HG02943 (cell line): ENCODE measurements at regions not wholly inside any gene's neighbourhood (a gene's known extent, or its start where the extent isn't known, plus 50 kb on each side); places are given as distances from the start of the nearest gene placed in this dataset.
"Not testable (repeated sequence)": the region's sequence is repeated elsewhere in the genome, so short reads cannot be mapped to it uniquely, and the experiment has no call there.

Experiments used
- ATAC-seq: cut with Tn5 transposase; IDR thresholded peaks from one replicate; pipeline ENCODE4 v1.9.1; 2021; ENCODE audit warnings: mild to moderate bottlenecking, low read depth, moderate library complexity; ENCODE audit not compliant: unreplicated experiment

- ATAC-seq, result no peak
Observed at GRCh38 chr2:228956701-228957474, 314.2 kb downstream of the PID1 start.

DNA sequence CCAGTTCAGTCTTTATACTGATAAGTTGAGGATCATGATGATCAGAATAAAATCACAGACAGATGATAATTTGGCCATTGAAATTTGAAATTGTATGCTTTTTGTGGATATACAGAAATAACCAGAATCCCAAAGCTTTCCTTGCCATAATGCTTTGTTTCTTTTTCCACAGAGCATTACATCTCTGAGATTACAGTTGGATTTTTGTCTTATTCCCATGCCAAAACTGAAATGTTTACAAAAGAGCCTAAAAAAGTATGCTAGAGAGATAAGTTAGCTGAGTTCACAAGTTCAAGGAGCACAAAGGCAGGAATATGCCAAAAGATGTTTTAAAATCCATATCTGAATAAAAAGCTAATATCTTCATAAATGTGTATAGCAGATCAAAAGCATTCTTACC lies 321.3 kb downstream of the PID1 start:
- no peak for ATAC-seq

DNA sequence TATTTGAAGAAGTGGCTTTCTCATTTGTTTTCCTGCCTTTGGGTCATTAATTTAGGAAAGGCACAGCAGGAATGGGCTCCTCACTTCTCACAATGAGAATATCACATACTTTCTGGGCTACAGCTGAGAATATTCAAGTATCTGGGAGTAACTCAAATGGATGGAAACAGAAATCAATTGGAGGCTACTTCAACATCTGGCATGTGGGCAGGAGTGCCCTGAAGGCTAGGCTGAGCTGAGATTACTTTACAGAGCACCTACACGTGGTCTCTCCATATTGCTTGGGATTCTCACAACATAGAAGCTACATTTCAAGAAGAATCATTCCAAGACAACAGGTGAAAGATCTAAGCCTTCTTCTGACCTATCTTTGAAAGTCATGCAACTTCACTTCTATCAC lies 325.4 kb downstream of the PID1 start:
- ATAC-seq, result no peak

GRCh38 chr2:228942856-228943255 lies 328.2 kb downstream of the PID1 start:
- no peak for ATAC-seq

DNA sequence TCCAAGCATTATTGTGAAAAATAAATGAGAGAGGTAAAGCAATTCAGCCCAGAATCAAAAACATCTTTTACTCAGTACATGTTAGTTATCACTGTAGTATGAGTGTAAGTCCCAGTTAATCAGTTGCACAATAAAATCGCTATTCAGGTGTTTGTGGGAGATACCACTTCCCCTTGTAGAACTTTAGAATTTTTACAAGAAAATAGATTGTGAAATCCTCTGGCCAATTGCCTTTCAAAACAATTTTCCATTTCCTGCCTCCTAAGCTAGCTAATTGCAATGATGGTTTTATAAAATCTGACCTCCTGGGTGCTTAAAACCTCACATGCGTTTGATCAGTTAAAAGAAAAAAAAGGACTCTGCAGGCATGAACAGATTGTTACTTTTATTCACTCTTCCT lies 332.5 kb downstream of the PID1 start:
- ATAC-seq, result no peak

DNA sequence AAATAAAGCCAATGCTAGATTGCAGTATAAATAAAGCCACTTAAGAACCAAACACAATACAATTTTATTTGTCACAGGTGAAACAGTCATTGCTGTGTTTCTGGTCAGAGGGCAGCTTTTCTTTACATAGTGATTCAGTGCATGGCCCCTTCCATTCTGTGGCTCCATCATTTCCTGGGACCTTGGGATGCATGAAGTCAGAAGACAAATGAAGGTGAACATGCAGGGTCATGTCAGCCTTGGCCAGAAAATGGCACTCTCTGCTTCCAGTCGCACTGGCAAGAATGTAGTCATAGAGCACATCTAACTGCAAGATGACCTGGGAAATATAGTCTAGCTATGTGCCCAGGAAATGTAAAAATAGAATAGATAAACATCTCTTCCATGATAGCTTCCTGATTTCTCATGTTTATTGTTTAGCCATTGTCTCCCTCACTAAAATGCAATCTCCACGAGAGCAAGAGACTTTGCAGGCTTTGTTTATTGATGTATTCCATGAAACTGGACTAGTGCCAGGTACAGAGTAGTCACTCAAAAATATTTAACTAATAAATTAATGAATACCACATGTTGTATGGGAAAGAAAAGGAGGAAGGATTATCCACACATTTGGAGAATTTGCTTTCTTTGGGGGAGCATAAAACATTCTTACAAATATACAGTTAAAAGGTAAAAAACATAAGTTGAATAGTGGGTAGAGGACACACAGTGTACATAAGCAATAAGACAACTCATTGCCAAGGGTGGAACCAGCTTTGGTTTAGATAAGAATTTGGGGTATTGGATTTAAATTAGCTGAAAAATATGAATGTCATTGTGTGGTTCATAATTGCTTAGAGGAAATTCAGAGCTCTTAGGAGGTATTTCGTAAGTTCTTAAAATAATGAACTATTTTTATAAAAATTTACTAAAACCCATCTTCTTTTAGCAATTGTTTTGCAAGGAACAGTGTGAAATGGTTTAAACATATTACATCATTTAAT lies 343.8 kb downstream of the PID1 start:
- no peak for ATAC-seq

GRCh38 chr2:228919808-228920207 lies 351.3 kb downstream of the PID1 start:
- no peak for ATAC-seq

DNA sequence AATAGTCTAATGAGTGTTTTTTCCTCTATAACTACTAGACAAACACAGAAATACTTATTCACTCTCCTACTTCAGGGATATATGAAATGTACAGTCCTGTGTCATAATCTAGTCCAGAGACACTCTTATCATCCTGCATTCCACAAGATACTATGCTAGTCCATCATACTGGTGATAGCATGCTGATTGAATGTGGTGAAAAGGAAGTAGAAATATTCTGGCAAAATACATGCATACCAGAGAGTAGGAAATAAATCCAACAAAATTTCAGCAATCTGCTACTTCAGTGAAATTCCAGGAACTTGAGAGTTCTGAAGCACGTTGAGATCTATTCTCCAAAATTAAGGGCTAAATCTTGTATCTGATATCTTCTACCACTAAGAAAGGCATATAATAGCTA lies 353.9 kb downstream of the PID1 start:
- no peak for ATAC-seq

DNA sequence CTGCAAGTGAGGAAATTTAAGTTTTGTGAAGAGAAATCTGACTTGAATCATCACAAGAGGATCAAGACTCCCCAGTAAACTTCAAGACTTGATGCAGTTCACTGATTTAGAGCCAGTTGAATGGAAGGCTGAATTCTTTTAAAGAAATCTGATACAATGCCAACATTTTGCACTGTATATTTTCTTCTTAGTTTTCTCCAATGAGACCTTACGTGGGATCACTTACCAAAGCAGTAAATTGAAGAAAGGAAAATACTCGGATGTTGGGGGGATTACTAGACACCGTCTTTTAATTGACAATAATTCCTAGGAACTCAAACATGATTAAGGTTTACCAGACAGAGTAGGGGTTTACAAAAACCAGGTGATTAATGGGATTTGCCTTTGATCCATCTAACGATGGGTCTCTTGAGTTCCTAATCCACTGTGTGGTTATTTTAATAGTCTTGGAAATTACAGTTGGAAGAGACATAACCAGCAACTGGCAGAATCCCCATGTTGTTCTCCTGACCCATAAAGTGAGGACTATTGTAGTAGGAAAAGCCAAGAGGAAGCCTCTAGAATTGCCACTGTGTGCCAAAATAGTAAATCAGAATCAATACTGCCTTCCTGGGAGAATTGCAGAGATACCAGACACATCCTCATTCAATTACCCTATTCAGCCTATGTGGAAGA lies 354.5 kb downstream of the PID1 start:
- ATAC-seq, result no peak

- ATAC-seq, result no peak
Observed at GRCh38 chr2:228913176-228913575, 357.9 kb downstream of the PID1 start.

DNA sequence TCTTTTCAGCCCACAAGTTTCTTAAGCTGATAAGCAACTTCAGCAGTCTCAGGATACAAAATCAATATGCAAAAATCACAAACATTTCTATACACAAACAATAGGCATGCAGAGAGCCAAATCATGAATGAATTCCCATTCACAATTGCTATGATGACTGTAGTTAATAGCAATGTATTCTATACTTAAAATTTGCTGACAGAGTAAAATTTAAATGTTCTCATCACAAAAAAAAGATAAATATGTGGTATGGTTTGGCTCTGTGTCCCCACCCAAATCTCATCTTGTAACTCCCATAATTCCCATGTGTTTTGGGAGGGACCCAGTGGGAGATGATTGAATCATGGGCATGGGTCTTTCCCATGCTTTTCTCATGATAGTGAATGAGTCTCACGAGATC lies 360.2 kb downstream of the PID1 start:
- not testable (repeated sequence) for ATAC-seq

DNA sequence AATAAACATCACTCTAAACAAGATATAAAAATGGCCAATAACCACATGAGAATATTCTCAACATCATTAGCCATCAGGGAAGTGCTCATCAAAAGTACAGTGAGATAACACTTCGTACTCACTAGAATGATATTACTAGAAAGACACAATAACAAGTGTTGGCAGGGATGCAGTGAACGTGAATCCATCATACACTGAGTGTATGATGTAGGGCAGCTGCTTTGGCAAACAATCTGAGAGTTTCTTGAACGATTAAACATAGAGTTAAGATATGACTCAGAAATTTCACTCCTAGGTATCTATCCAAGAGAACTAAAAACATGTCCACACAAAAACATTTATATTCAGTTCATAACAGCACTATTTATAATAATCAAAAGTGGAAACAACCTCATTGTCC lies 368.9 kb downstream of the PID1 start:
- ATAC-seq, result no peak

GRCh38 chr2:228901531-228901930 lies 369.6 kb downstream of the PID1 start:
- ATAC-seq, result no peak

GRCh38 chr2:228878138-228878537 lies 392.9 kb downstream of the PID1 start:
- ATAC-seq, result no peak

GRCh38 chr2:228876276-228876675 lies 394.8 kb downstream of the PID1 start:
- ATAC-seq, result no peak

DNA sequence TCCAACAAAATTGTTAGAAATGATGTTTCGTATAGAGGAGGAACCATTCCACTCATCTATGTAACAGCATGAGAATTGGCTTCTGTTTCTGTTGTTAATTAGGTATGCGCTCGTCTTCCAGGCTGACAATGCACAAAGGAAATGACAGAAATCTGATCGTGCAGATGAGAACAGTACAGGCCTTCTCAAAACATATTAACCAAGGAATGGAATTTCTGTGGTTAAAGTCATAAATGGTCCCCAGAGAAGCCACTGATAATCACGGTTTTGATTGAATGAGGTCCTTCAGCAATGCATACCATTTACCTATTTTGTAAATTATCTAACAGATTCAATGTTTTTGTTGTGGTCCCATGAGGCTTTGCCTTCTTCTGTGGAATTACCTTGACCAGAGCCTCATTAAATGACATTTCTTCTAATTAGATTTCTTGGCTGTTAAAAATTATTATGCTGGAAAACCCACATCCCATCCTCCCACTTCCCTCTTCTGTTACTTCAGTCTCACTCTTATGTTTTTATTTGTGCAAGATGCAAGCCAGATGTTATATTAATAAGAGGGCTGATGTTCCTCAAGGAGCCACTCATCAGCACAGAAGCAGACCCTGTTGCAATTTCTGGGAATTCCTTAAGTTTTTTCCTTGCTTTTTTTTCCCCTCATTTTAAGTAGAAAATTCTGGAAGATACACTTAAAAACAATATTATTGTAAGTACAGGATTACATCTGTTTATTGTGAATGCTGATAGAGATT lies 395.8 kb downstream of the PID1 start:
- ATAC-seq, result no peak

DNA sequence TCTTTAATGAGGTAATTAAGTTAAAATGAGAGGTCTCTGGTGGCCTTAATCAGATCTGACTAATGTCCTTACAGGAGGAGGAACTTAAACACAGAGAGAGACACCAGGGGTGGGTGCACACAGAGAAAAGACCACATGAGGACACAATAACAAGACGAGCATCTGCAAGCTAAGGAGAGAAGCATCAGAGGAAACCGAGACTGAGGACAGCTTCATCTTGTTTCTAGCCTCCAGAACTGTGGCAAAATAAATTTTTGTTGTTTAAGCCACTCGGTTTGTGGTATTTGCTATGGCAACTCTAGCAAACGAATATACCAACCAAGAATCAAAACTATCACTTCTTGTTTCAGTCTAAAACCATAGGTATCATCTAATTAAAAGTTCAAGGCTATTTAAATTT lies 400.1 kb downstream of the PID1 start:
- ATAC-seq, result no peak

DNA sequence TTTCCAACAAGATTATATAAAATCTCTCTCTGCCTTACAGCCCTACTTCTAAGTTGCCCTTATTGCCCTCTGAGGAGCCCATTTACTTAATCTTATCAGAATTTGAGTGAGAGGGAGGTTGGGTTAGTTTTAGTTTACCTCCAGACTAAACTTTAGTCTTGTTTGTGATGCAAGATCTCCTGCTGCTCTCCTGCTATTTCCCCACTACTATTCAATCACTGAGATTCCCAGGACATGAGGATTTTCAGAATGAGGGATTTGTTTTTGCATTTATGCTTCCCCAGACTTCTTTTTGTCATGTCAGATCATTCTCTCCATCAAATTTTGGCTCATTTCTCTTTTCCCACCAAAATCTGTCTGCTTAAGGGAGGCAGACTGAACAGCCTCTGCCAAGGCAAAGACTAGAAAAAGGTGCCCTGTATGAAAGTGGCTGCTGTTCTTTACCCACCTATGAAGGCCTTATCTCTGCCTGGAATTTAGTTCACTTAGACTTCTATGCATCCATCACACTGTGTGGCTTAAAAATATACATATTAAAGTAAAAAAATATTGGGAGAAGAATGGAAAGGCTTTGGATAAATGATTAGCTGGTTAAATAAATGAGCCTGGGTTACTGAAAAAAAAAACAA lies 401.3 kb downstream of the PID1 start:
- ATAC-seq, result no peak

- ATAC-seq, result no peak
Observed at GRCh38 chr2:228867406-228867805, 403.7 kb downstream of the PID1 start.

DNA sequence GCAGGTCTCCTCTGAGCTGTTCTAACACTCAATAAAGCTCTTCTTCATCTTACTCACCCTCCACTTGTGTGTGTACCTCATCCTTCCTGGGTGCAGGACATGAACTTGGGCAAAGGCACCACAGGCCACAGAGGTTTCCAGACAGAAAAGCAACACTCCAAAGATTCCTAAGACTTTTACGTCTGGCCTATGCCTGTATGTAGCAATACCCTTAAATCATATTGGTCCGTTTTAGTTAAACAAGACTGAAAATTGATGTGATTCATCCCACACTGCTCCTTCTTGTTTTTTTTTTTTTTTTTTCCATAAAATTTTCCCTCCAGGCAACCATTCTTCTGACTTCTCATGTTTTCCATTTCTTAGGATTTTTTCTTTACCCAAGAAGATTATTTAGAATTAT lies 404.3 kb downstream of the PID1 start:
- no peak for ATAC-seq
